ENCODE measurements at regions not wholly inside any gene's neighbourhood (a gene's known extent, or its start where the extent isn't known, plus 50 kb on each side); places are given as distances from the start of the nearest gene placed in this dataset.

- TF ChIP-seq TAF1 (IDR thresholded peaks at IDR 0.05; ENCODE audit: borderline replicate concordance, low read depth, low read length) (no peak), POLR2AphosphoS5 (IDR thresholded peaks at IDR 0.05; ENCODE audit: low read depth, low read length) (no peak)
- FAIRE-seq, result no peak
Measured at GRCh38 chr13:105804561-105805190, 730.8 kb downstream of the EFNB2 start.

DNA sequence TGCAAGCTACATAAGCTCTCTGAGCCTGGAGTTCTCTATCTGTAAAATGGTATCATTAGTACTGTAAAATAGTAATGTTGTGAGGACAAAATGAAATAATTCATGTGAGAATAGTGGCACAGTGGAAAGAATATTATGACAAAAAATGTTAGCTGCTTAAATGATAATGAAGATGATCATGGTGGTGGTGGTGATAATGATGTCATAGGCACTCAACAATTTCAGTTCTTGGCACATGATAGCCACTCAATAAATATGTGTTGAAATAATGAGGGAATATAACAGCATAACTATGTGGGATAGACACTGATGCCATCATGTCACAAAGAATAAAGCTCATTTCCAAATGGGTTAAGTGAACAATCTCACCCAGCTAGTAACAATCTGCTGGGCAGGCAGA is 736.3 kb downstream of the EFNB2 start:
- FAIRE-seq, result no peak
- TF ChIP-seq POLR2AphosphoS5 (IDR thresholded peaks at IDR 0.05; ENCODE audit: low read depth, low read length) (no peak), POLR2A (IDR thresholded peaks at IDR 0.05; ENCODE audit: low read depth, low read length) (no peak), TAF1 (IDR thresholded peaks at IDR 0.05; ENCODE audit: borderline replicate concordance, low read depth, low read length) (no peak)
- DNase-seq (ENCODE audit: insufficient read length), result no peak

More at GRCh38 chr13:105804561-105805190, 730.8 kb downstream of the EFNB2 start:
- no peak for DNase-seq (ENCODE audit: insufficient read length)

- FAIRE-seq (no peak), DNase-seq (ENCODE audit: insufficient read length) (no peak)
- TF ChIP-seq TAF1 (IDR thresholded peaks at IDR 0.05; ENCODE audit: borderline replicate concordance, low read depth, low read length) (no peak), POLR2A (IDR thresholded peaks at IDR 0.05; ENCODE audit: low read depth, low read length) (no peak)
Measured at GRCh38 chr13:105798541-105798940, 736.9 kb downstream of the EFNB2 start.

- DNase-seq (ENCODE audit: insufficient read length) (no peak), FAIRE-seq (no peak)
- TF ChIP-seq POLR2A (IDR thresholded peaks at IDR 0.05; ENCODE audit: low read depth, low read length) (no peak), POLR2AphosphoS5 (IDR thresholded peaks at IDR 0.05; ENCODE audit: low read depth, low read length) (no peak), TAF1 (IDR thresholded peaks at IDR 0.05; ENCODE audit: borderline replicate concordance, low read depth, low read length) (no peak)
Measured at GRCh38 chr13:105796081-105796480, 739.4 kb downstream of the EFNB2 start.

DNA sequence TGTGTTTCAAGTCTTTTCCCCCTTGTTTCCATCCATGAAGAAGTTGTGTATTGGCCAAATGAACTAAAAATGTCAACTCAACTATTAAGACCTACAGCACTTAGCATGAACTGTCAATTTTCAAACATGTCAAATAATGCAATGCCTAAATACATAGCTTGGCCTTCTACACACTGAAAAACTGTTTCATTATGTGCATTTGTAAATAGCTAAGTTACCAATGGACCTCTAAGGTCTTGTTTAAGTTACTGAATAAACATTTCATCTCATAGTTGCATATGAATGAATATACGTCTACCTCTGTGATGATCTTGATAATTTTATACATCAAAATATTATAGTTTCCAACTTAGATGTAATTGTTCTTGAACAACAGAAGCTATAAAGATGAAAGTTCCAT is 744.5 kb downstream of the EFNB2 start:
- TF ChIP-seq TAF1 (IDR thresholded peaks at IDR 0.05; ENCODE audit: borderline replicate concordance, low read depth, low read length) (no peak), POLR2AphosphoS5 (IDR thresholded peaks at IDR 0.05; ENCODE audit: low read depth, low read length) (no peak), POLR2A (IDR thresholded peaks at IDR 0.05; ENCODE audit: low read depth, low read length) (no peak)
- DNase-seq (ENCODE audit: insufficient read length) (no peak), FAIRE-seq (no peak)

GRCh38 chr13:105788530-105788929 is 746.9 kb downstream of the EFNB2 start:
- FAIRE-seq (no peak), DNase-seq (ENCODE audit: insufficient read length) (no peak)
- TF ChIP-seq POLR2A (IDR thresholded peaks at IDR 0.05; ENCODE audit: low read depth, low read length) (no peak), TAF1 (IDR thresholded peaks at IDR 0.05; ENCODE audit: borderline replicate concordance, low read depth, low read length) (no peak), POLR2AphosphoS5 (IDR thresholded peaks at IDR 0.05; ENCODE audit: low read depth, low read length) (no peak)

DNA sequence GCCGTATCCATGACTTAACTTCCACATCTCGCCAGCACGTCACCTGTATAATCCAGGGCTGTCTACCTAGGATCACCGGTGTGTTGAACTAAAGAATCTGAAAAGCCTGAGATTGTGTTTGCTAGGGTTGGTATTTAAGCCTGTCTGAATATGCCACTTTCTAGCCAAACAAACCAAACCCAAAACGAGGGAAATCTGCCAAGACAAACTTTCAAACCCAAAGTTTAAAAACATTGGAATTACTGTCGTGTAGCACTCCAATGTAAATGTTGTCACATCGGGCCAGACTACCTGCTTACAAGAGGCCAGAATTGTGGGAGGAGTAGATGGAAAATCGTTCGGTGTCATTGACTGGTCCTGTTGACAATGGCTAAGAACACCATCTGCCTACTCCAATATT is 747.8 kb downstream of the EFNB2 start:
- no peak for FAIRE-seq
- TF ChIP-seq POLR2AphosphoS5 (IDR thresholded peaks at IDR 0.05; ENCODE audit: low read depth, low read length) (no peak), TAF1 (IDR thresholded peaks at IDR 0.05; ENCODE audit: borderline replicate concordance, low read depth, low read length) (no peak), POLR2A (IDR thresholded peaks at IDR 0.05; ENCODE audit: low read depth, low read length) (no peak)
- no peak for DNase-seq (ENCODE audit: insufficient read length)

DNA sequence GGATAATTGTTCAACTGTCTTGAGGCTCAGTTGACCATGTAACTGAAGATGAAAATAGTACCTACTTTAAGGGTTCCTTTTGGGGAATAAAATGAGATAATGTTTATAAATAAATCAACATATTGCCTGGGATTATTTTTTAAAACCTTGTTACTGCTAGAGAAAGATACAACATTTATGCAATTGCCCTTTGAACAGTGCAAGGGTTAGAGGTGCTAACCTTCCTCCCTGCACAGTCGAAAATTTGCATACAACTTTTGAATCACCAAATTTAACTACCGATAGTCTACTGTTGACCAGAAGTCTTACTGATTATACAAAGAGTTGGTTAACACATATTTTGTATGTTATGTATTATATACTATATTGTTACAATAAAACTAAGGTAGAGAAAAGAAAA is 750.0 kb downstream of the EFNB2 start:
- FAIRE-seq (no peak), DNase-seq (ENCODE audit: insufficient read length) (no peak)
- no peak for TF ChIP-seq POLR2AphosphoS5 (IDR thresholded peaks at IDR 0.05; ENCODE audit: low read depth, low read length)
- no peak for TF ChIP-seq TAF1 (IDR thresholded peaks at IDR 0.05; ENCODE audit: borderline replicate concordance, low read depth, low read length)
- no peak for TF ChIP-seq POLR2A (IDR thresholded peaks at IDR 0.05; ENCODE audit: low read depth, low read length)

DNA sequence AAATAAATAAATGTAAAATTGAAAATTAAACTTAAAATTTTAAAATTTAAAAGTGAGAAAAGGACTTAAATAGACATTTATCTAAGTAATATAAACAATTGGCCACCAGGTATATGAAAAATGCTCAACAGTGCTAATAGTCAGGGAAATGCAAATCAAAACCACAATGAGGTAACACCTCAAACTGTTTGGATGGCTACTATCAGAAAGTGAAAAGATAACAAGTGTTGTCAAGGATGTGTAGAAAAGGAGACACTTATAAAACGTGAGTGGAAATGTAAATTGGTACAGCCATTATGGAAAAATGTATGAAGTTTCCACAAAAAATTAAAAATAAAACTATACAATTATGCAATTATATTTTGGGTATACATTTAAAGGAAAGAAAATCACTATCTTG is 752.2 kb downstream of the EFNB2 start:
- TF ChIP-seq POLR2AphosphoS5 (IDR thresholded peaks at IDR 0.05; ENCODE audit: low read depth, low read length), result no peak
- no peak for TF ChIP-seq TAF1 (IDR thresholded peaks at IDR 0.05; ENCODE audit: borderline replicate concordance, low read depth, low read length)
- no peak for TF ChIP-seq POLR2A (IDR thresholded peaks at IDR 0.05; ENCODE audit: low read depth, low read length)
- FAIRE-seq (no peak), DNase-seq (ENCODE audit: insufficient read length) (no peak)

GRCh38 chr13:105778196-105778595 is 757.3 kb downstream of the EFNB2 start:
- DNase-seq (ENCODE audit: insufficient read length) (no peak), FAIRE-seq (no peak)
- TF ChIP-seq POLR2AphosphoS5 (IDR thresholded peaks at IDR 0.05; ENCODE audit: low read depth, low read length) (no peak), POLR2A (IDR thresholded peaks at IDR 0.05; ENCODE audit: low read depth, low read length) (no peak), TAF1 (IDR thresholded peaks at IDR 0.05; ENCODE audit: borderline replicate concordance, low read depth, low read length) (no peak)

DNA sequence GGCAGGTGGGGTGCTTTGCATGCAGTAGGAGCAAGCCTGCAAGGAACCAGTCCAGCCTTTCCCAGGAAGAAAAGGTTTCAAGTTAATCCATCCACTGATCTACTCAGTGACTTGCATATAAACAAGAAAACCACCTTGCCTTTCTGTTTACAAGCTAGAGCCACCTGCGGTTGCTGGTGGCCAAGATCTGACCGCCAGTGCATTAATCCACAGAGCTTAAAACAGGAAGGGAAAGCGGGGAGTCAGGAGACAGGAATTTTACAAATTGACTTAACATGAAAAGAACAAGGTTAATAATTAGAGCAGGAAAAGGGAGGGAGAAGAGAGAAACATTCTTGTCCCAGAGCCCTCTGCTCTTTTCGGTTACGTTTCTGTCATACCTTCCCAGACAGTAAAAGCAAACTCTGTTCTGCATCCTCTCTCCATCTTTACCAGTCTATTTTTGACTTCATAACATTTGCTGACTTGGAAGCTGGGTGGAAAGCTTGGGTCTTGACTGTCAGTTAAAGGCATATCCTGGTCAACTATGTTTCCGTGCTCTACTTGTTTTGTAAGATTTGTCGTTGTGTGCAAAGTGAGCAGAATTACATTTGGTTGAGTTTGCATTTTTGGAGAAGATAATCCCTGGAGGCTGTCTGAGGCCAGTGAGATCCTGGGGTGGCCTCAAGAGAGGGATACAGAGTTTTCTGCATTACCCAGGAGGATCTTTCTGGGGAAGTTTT is 760.6 kb downstream of the EFNB2 start:
- no peak for DNase-seq (ENCODE audit: insufficient read length)
- no peak for FAIRE-seq
- no peak for TF ChIP-seq POLR2A (IDR thresholded peaks at IDR 0.05; ENCODE audit: low read depth, low read length)
- TF ChIP-seq POLR2AphosphoS5 (IDR thresholded peaks at IDR 0.05; ENCODE audit: low read depth, low read length), result no peak
- no peak for TF ChIP-seq TAF1 (IDR thresholded peaks at IDR 0.05; ENCODE audit: borderline replicate concordance, low read depth, low read length)

GRCh38 chr13:105773863-105774538 is 761.5 kb downstream of the EFNB2 start:
- no peak for TF ChIP-seq POLR2A (IDR thresholded peaks at IDR 0.05; ENCODE audit: low read depth, low read length)
- TF ChIP-seq TAF1 (IDR thresholded peaks at IDR 0.05; ENCODE audit: borderline replicate concordance, low read depth, low read length), result no peak
- TF ChIP-seq POLR2AphosphoS5 (IDR thresholded peaks at IDR 0.05; ENCODE audit: low read depth, low read length), result no peak
- FAIRE-seq (no peak), DNase-seq (ENCODE audit: insufficient read length) (no peak)

Measured in GM12892 (cell line).